Stimulated activated CD8-positive, alpha-beta memory T cell treated with anti-CD3 and anti-CD28 coated beads, Interleukin-2, amount 100 ng/mL, for 1 hour (primary cell): ENCODE measurements at regions not wholly inside any gene's neighbourhood (a gene's known extent, or its start where the extent isn't known, plus 50 kb on each side); places are given as distances from the start of the nearest gene placed in this dataset.

ENCODE experiments used
- DNase-seq, 2 donors: peaks; one replicate each; pipeline ENCODE4 v3.0.0-alpha.2; 2020; ENCODE audit warnings: low read depth in 2 of 2

- no peak for DNase-seq
These were observed 145.8 kb upstream of the ETS2 start for GRCh38 chr21:38659936-38660332.

- DNase-seq, result no peak
These were observed 145.2 kb upstream of the ETS2 start for GRCh38 chr21:38660333-38661196.

- no peak for DNase-seq
These were observed 144.4 kb upstream of the ETS2 start for GRCh38 chr21:38661197-38661871.

GRCh38 chr21:38661889-38662568 is 143.7 kb upstream of the ETS2 start:
- no peak for DNase-seq

- DNase-seq, result no peak
These were observed 142.4 kb upstream of the ETS2 start for GRCh38 chr21:38663282-38663681.

- DNase-seq, result no peak
These were observed 141.4 kb upstream of the ETS2 start for GRCh38 chr21:38664315-38664714.

- no peak for DNase-seq
These were observed 140.9 kb upstream of the ETS2 start for GRCh38 chr21:38664841-38665240.

- DNase-seq, result no peak
These were observed 138.3 kb upstream of the ETS2 start for GRCh38 chr21:38667291-38667870.

- no peak for DNase-seq
These were observed 137.7 kb upstream of the ETS2 start for GRCh38 chr21:38668067-38668466.

- no peak for DNase-seq
These were observed 137.2 kb upstream of the ETS2 start for GRCh38 chr21:38668541-38668940.

- no peak for DNase-seq
These were observed 136.5 kb upstream of the ETS2 start for GRCh38 chr21:38669186-38669585.

- DNase-seq, result no peak
These were observed 134.9 kb upstream of the ETS2 start for GRCh38 chr21:38670861-38671260.

- DNase-seq, result no peak
These were observed 134.0 kb upstream of the ETS2 start for GRCh38 chr21:38671773-38672172.

GRCh38 chr21:38675182-38675824 is 130.4 kb upstream of the ETS2 start:
- no peak for DNase-seq

- no peak for DNase-seq
These were observed 126.9 kb upstream of the ETS2 start for GRCh38 chr21:38678827-38679226.

GRCh38 chr21:38679534-38679933 is 126.2 kb upstream of the ETS2 start:
- no peak for DNase-seq

- DNase-seq, result no peak
These were observed 125.3 kb upstream of the ETS2 start for GRCh38 chr21:38680401-38680800.

GRCh38 chr21:38683222-38683621 is 122.5 kb upstream of the ETS2 start:
- no peak for DNase-seq

- DNase-seq, result no peak
These were observed 117.7 kb upstream of the ETS2 start for GRCh38 chr21:38688068-38688467.

- DNase-seq, result no peak
These were observed 114.1 kb upstream of the ETS2 start for GRCh38 chr21:38691631-38692030.

GRCh38 chr21:38696579-38696978 is 109.2 kb upstream of the ETS2 start:
- no peak for DNase-seq

GRCh38 chr21:38699048-38699447 is 106.7 kb upstream of the ETS2 start:
- no peak for DNase-seq
